Fibroblast of skin of back (primary cell): ENCODE measurements at regions not wholly inside any gene's neighbourhood (a gene's known extent, or its start where the extent isn't known, plus 50 kb on each side); places are given as distances from the start of the nearest gene placed in this dataset.
"Not testable (repeated sequence)": the region's sequence is repeated elsewhere in the genome, so short reads cannot be mapped to it uniquely, and the experiment has no call there.

ENCODE experiments used
- DNase-seq: peaks from one replicate; pipeline ENCODE4 v3.0.0-alpha.2; 2013

GRCh38 chr11:21931436-21932101 is 261.3 kb upstream of the ANO5 start:
- no peak for DNase-seq

GRCh38 chr11:21933095-21933494 is 259.8 kb upstream of the ANO5 start:
- DNase-seq = no peak

DNA sequence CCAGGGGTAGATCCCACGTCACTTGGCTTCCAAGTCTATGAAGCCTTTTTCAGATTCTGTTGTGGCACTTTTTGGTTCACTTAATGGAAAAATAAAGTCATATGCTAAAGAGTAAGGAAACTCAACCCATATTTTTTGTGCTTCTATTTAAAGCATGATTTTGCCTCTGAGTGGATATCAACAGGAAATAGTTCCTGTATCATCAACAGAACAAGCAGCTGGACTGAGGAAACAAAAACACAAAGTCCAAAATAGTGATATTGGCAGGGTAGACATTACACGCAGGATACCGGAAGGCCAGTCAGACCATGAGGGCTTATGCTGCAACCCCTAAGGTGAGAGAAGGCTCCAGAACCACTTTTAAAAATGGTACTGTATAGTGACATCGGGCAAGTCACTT is 248.3 kb upstream of the ANO5 start:
- no peak for DNase-seq

GRCh38 chr11:21948876-21949275 is 244.0 kb upstream of the ANO5 start:
- no peak for DNase-seq

DNA sequence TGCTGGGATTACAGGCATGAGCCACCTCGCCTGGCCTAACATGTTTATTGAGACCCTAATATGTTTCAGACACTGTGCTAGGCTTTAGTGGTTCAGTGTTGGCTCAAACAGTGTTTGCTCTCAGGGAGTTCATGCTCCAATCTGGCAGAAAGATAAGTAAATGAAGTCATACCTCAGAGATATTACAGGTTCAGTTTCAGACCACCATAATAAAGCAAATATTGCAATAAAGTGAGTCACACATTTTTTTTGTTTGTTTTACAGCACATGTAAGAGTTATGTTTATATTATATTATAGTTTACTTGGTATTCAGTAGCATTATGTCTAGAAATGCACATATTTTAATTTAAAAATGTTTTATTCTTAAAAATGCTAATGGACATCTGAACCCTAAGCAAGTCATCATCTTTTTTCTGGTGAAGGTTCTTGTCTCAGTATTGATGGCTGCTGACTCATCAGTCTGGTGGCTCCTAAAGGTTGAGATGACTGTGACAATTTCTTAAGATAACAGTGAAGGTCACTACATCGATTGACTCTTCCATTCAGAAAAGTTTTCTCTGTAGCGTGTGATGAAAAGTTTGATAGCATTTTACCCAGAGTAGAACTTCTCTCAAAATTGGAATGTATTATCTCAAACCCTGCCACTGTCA is 243.0 kb upstream of the ANO5 start:
- peak; percentile 3 for DNase-seq

- DNase-seq = no peak
These were observed 229.9 kb upstream of the ANO5 start for GRCh38 chr11:21963013-21963412.

DNA sequence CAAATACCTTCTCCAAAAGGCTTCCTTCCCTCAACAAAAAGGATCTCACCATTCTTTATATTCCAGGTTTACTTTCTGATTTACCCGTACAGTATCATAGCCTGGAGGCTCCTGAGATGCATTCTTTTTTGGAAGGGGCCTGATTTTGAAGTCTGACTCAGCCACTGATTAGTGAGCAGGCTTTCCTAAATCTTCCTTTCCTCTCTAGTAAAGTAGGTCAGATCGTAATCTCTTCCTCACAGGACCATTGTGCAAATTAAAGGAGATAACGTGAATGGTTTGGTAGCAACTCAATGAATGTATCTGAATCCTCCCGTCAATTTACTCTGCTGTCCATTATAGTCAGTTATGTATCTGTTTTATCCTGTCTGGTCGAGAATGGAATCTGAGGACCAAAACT is 227.7 kb upstream of the ANO5 start:
- DNase-seq = no peak

- no peak for DNase-seq
These were observed 224.2 kb upstream of the ANO5 start for GRCh38 chr11:21968702-21969101.

DNA sequence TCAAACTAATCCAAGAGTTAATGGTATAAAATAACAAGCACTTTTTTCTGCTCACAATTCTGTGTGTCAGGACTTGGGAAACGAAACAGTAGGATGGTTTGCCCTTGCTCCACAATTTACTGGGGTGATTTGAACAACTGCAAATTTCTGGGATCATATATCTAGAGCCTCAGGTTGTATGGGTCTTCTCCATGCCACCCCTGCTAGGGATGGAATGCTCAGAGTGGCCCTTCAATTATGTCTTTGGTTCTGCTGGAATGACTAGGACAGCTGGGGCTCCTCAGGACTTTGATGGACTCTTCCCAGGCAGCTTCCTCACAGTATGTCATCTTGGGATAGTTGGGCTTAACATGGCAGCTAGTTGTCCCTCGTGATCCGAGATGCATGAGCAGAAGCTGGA is 223.0 kb upstream of the ANO5 start:
- no peak for DNase-seq

DNA sequence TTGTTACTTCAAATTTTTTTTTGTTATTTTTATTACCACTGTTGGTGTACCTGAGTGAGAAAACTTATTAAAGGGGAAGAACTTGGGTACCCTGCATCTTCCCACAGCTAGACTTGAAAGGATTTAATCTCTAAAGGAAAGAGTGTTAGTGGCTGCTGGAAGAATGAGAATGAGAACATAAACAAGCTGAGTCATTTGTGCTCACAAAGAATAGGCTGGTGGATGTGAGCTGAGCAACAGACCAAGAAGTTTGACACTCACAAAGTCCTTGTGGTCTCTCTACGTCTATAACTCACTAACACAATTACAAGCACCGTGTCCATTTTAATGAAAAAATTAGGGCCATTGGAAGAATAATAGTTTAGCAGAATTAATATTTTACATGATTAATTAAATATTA is 217.6 kb upstream of the ANO5 start:
- no peak for DNase-seq

DNA sequence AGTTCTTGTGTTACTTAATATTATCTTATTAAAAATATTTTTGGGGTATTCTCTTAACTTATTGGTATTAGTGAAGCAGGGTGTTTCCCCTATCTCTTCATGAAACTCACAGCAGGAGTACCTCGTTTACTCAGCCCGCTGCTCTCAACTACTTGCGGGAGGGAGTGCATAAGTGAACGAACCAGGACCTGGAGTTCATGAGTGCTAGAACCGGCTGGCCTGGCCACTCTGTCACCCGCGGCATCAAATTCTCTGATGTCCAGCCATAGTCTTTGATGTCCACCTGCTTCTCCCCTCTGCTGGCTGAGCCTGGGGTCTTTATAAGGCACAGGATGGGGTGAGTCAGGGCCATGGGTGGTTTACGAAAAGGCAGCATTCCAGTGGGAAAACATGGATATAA is 216.7 kb upstream of the ANO5 start:
- no peak for DNase-seq

- DNase-seq = no peak
These were observed 209.5 kb upstream of the ANO5 start for GRCh38 chr11:21983431-21983830.

DNA sequence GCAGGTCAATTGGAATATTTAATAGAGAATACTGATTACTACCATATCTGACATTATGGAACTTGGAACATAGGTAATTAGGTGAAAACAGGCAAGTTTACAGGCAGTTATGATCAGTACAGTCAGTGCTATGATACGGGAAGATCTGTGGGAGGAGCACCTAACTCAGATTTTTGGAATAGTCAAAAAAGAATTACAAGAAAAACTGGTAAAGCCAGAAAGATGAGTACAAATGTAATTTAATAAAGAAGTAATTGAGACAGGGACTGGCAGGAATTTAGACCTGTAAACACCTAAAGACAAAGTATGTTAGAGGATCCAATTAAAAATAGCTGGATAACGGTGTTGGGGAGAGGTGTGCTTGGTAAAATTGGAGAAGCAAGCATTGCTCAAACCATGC is 206.5 kb upstream of the ANO5 start:
- no peak for DNase-seq

- no peak for DNase-seq
These were observed 205.6 kb upstream of the ANO5 start for GRCh38 chr11:21987261-21987660.

DNA sequence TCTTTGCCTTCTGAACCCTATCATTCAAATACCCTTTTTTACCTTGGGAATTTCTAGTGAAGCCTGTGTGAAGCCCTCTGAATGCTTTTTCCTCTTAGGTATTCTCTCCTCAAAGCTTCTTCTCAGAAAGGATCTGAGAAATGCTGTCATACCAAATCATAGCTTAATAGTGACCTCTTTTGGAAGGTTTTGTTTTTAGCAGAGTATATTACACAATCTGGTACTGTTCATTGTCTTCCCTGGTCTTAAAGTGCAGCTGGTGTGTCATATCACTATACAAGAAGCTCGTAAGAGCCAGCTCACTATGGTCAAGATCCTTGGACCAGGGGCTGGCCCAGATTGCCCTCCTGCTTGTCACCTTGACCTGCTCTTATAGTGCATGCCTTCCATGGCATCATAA is 204.4 kb upstream of the ANO5 start:
- no peak for DNase-seq

GRCh38 chr11:22001803-22002202 is 191.1 kb upstream of the ANO5 start:
- not testable (repeated sequence) for DNase-seq

- DNase-seq = no peak
These were observed 186.0 kb upstream of the ANO5 start for GRCh38 chr11:22006901-22007300.

GRCh38 chr11:22031791-22032190 is 161.1 kb upstream of the ANO5 start:
- DNase-seq = no peak

DNA sequence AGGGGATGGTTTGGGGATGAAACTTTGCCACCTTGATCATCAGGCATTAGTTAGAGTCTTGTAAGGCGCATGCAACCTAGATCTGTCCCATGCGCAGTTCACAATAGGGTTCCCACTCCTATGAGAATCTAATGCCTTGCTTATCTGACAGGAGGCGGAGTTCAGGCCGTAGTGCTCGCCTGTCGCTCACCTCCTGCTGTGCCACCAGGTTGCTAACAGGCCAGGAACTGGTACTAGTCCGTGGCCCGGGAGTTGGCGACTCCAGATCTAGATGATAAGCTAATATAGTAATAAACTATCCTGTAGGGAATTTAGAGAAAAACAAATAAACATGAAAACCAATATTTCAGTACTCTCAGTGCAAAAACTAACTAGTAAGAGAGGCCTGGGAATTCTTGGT is 155.4 kb upstream of the ANO5 start:
- DNase-seq = no peak

DNA sequence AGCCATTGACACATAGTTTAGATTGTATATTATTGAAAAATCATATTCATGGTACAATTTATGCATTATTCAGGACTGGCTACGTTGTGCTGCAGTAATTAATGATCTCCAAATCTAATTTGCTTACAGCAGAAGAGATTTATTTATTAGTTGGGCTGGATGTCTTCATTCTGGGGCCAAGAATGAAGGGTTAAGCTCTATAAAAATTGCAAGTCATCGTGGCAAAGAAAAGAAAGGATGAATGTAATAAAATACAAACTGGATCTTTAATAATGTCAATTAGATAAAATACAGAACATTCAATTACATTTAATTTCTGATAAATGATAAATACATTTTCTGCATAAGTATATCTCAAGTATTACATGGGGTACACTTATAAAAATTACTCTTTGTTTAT is 151.8 kb upstream of the ANO5 start:
- no peak for DNase-seq

- no peak for DNase-seq
These were observed 150.8 kb upstream of the ANO5 start for GRCh38 chr11:22042081-22042480.

DNA sequence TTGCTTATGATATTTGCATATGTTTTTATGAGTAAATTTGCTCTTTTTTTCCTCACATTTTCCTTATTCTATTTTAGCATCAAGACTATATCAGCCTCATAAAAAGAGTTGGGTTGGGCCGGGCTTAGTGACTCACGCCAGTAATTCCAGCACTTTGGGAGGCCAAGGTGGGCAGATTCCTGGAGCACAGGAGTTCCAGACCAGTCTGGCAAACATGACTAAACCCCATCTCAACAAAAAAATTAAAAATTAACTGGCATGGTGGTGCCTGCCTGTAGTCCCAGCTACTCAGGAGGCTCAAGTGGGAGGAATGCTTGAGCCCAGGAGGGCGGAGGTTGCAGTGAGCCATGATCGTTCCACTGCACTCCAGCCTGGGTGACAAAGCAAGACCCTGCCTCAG is 148.8 kb upstream of the ANO5 start:
- no peak for DNase-seq

DNA sequence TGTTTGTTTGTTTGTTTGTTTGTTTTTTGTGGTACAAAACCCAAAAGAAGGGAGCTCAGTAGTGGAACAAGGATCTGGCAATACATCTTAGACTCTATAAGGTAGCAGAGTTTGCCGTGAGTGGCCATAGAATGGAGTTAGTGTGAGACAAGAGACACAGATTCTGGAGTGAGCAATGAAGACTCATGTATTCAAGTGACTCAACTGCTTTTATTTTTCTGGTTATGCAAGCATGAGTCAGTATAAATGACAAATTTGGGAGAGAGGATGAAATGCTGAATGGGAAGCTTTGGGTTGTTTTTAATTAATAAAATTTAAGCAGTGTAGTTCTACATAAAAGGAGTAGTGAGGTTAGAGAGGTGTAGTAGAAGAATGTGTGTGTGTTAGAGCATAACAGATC is 143.6 kb upstream of the ANO5 start:
- no peak for DNase-seq

DNA sequence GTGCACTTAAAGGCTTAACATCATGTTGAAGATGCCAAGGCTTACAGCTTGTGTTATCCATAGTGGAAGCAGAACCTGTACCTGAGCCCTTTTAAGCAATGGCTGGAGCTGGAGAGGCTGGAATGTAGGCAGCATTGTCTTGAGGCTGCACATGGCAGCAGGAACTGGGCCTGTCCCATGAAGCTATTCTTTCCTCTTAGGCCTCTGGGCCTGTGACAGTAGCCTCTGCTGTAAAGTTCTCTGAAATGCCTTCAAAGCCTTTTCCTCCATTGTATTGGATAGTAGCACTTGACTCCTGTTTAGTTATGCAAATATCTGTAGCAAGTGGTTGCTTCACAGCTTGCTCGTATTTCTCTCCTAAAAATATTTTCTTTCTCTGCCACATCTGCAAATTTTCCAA is 127.4 kb upstream of the ANO5 start:
- no peak for DNase-seq

GRCh38 chr11:22069844-22070243 is 123.0 kb upstream of the ANO5 start:
- DNase-seq = no peak
